ENCODE measurements at regions not wholly inside any gene's neighbourhood (a gene's known extent, or its start where the extent isn't known, plus 50 kb on each side); places are given as distances from the start of the nearest gene placed in this dataset.

- ATAC-seq (ENCODE audit: low read depth) = no peak
- CTCF ChIA-PET = no interaction called here
Observed at GRCh38 chr16:49201118-49201517, 80.5 kb downstream of the CBLN1 start.

GRCh38 chr16:49200223-49200820 is 81.3 kb downstream of the CBLN1 start:
- Histone ChIP-seq H4K20me1 (ENCODE audit: control insufficient read depth, insufficient read depth, low read length, poor library complexity, severe bottlenecking) (no peaks in the 10 kb centered on the region), H3K4me3 (ENCODE audit: control extremely low read depth in 1 of 5, extremely low read depth in 1 of 5, insufficient read depth in 1 of 5, low read depth in 2 of 5, low read length in 4 of 5) (no peak overlapping the region), H2AFZ (ENCODE audit: insufficient read depth, low read depth, low read length, poor library complexity, severe bottlenecking) (no peak overlapping the region), H3K36me3 (replicated peaks in 1 of 2; ENCODE audit: control extremely low read depth in 1 of 2, control insufficient read depth in 1 of 2, extremely low read depth in 1 of 2, insufficient read depth in 2 of 2, low read length in 1 of 2) (no peaks in the 10 kb centered on the region), H3K27ac (ENCODE audit: low read length in 2 of 2) (no peak overlapping the region), H3K9me3 (ENCODE audit: control extremely low read depth in 1 of 3, control insufficient read depth in 2 of 3, insufficient read depth in 1 of 3, low read length in 2 of 3) (peaks cover 0 to 7% (median 0%) of the 10 kb centered on the region in 3 donors), H3K4me1 (ENCODE audit: control insufficient read depth in 2 of 2, insufficient read depth in 2 of 2, low read length in 2 of 2) (no peaks in the 10 kb centered on the region), H3K27me3 (replicated peaks in 1 of 4; ENCODE audit: control extremely low read depth in 1 of 4, control insufficient read depth in 3 of 4, insufficient read depth in 4 of 4, low read length in 3 of 4) (no peaks in the 10 kb centered on the region), H3K4me2 (replicated peaks; ENCODE audit: low read depth, low read length, poor library complexity, severe bottlenecking) (no peak overlapping the region), H3K79me2 (ENCODE audit: control insufficient read depth, insufficient read depth, low read length) (no peaks in the 10 kb centered on the region), H3K9ac (ENCODE audit: low read length) (no peak overlapping the region)
- Mint-ChIP-seq H3K9me3 (ENCODE audit: insufficient read depth) (no peaks in the 10 kb centered on the region), H3K4me3 (no peak overlapping the region), H3K27ac (no peak overlapping the region), H3K4me1 (no peaks in the 10 kb centered on the region), H3K27me3 (no peaks in the 10 kb centered on the region)
- no peak for ATAC-seq (ENCODE audit: low read depth)
- no peak for DNase-seq
- ChIA-PET CTCF (no interaction called here), POLR2A (no interaction called here)
- TF ChIP-seq EZH2 (IDR thresholded peaks at IDR 0.05; ENCODE audit: borderline replicate concordance, insufficient read depth, low read depth, low read length, poor library complexity, severe bottlenecking) = no peak
- TF ChIP-seq CTCF (IDR thresholded peaks at IDR 0.05) = no peak
- 86% methylated on average over 8 of the region's 8 CpGs for WGBS (ENCODE audit: insufficient coverage)
- intact Hi-C loops (cut with micrococcal nuclease) = no loop called here

More at GRCh38 chr16:49201118-49201517, 80.5 kb downstream of the CBLN1 start:
- H3K27ac Mint-ChIP-seq = no peak overlapping the region
- H3K4me3 Mint-ChIP-seq = no peak overlapping the region
- DNase-seq = no peak
- Histone ChIP-seq H3K9me3 (ENCODE audit: control extremely low read depth in 1 of 3, control insufficient read depth in 2 of 3, insufficient read depth in 1 of 3, low read length in 2 of 3) (peaks cover 0 to 7% (median 0%) of the 10 kb centered on the region in 3 donors), H3K27ac (ENCODE audit: low read length in 2 of 2) (no peak overlapping the region), H3K9ac (ENCODE audit: low read length) (no peak overlapping the region), H3K4me1 (ENCODE audit: control insufficient read depth in 2 of 2, insufficient read depth in 2 of 2, low read length in 2 of 2) (no peaks in the 10 kb centered on the region), H3K36me3 (replicated peaks in 1 of 2; ENCODE audit: control extremely low read depth in 1 of 2, control insufficient read depth in 1 of 2, extremely low read depth in 1 of 2, insufficient read depth in 2 of 2, low read length in 1 of 2) (no peaks in the 10 kb centered on the region), H3K27me3 (replicated peaks in 1 of 4; ENCODE audit: control extremely low read depth in 1 of 4, control insufficient read depth in 3 of 4, insufficient read depth in 4 of 4, low read length in 3 of 4) (no peaks in the 10 kb centered on the region), H3K79me2 (ENCODE audit: control insufficient read depth, insufficient read depth, low read length) (no peaks in the 10 kb centered on the region), H3K4me2 (replicated peaks; ENCODE audit: low read depth, low read length, poor library complexity, severe bottlenecking) (no peak overlapping the region), H3K4me3 (ENCODE audit: control extremely low read depth in 1 of 5, extremely low read depth in 1 of 5, insufficient read depth in 1 of 5, low read depth in 2 of 5, low read length in 4 of 5) (no peak overlapping the region), H4K20me1 (ENCODE audit: control insufficient read depth, insufficient read depth, low read length, poor library complexity, severe bottlenecking) (no peaks in the 10 kb centered on the region), H2AFZ (ENCODE audit: insufficient read depth, low read depth, low read length, poor library complexity, severe bottlenecking) (no peak overlapping the region)
- H3K9me3 Mint-ChIP-seq (ENCODE audit: insufficient read depth) = no peaks in the 10 kb centered on the region
- WGBS (ENCODE audit: insufficient coverage) = 91% methylated on average over 1 of the region's 1 CpG
- POLR2A ChIA-PET = no interaction called here
- TF ChIP-seq EZH2 (IDR thresholded peaks at IDR 0.05; ENCODE audit: borderline replicate concordance, insufficient read depth, low read depth, low read length, poor library complexity, severe bottlenecking) = no peak
- no peak for TF ChIP-seq CTCF (IDR thresholded peaks at IDR 0.05)
- intact Hi-C loops (cut with micrococcal nuclease) = no loop called here
- H3K4me1 Mint-ChIP-seq = no peaks in the 10 kb centered on the region
- no peaks in the 10 kb centered on the region for H3K27me3 Mint-ChIP-seq

All from B cell (primary cell).